ENCODE measurements at regions not wholly inside any gene's neighbourhood (a gene's known extent, or its start where the extent isn't known, plus 50 kb on each side); places are given as distances from the start of the nearest gene placed in this dataset.
"Not testable (repeated sequence)": the region's sequence is repeated elsewhere in the genome, so short reads cannot be mapped to it uniquely, and the experiment has no call there.

DNA sequence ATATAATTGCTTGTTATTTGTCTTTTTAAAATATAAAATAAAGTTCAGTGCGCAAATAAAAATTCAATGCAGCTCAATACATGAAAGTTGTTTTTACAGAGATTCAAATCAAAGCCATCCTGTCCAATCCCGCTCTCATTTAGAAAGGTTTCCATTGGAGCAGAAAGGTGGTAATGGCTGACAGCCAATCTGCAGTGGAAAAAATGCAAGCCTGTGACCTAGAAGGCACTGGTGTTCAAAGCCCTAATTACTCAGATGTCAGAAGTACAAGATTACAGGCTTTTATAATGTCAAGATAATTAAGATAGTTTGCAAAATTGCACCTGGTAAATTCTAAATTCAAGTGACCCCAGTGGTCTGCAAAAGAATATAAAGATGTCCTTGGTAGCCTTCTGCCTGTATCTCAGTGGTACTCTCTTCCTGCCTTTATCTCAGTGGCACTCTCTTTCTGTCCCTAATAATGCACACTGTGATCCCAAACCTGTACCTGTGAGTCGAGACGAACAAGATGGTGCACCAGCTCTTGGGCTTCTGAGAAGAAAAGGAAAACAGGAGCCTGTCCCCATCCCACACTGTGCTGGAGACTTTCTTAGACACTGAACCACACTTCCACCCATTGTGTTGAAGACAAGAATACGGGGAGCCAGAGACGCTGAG, 212.6 kb upstream of the FRG1 start:
- not testable (repeated sequence) for FAIRE-seq

DNA sequence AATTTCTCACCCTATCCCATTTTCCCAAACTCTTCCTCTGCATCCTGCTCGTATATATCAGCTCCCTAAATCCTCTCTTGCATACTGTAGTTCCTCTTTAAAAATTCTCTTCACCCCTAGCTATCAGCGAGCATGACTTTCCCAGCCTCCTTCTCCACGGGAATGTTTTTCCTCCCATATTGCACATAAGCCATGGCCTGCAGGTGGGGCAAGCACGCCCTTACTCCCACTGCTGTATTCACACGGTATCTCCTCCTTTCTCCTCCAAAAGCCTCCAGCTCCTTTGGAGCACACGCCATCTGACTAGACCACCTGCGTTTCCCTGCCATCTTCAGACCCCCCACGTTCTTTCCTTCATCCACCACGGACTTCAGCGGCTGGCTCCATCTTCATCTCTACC, 208.7 kb upstream of the FRG1 start:
- FAIRE-seq, result not testable (repeated sequence)

DNA sequence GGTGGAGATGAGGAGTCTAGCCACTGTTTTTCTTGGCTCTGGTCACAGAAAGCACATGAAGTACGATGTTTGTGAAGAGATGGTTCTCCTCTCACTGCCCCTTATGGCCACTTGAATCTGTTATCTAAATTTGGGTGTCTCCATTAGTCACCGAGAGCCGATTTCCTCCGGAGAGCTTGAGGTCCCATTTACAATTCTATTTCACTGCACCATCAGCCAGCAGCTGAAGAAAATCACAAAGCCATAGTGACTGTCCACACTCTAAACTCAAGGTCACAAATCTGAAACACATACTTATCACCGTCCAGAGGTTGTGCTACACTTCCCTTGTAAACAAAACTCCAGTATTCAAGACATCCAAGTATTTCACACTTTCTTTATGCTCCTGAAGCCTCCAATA, 207.2 kb upstream of the FRG1 start:
- not testable (repeated sequence) for FAIRE-seq

DNA sequence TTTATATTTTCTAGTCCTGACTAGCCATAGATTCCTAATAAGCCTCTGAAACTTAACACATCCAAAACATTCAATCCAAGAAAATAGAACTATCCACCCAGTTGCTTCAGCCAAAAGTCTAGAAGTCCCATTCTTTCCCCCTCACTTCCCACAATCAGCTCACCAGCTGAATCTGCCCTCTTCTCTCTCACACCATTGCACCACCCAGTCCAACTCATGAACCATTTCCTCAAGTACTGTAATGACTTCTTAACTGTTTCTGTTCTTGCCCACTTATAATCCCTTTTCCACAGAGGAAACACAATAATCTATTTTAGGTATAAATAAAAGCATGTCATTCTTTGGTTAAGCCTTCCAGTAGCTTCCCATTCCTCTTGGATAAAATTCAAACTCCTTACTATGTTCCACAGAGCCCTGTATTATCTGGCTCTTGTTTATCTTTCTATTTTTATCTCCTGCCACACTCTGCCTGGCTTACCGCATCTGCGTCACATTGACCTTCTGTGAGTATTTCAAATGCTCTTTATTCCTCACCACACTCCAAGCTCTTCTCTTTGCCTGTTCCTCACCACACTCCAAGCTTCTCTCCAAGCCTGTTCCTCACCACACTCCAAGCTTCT, 205.9 kb upstream of the FRG1 start:
- not testable (repeated sequence) for FAIRE-seq

DNA sequence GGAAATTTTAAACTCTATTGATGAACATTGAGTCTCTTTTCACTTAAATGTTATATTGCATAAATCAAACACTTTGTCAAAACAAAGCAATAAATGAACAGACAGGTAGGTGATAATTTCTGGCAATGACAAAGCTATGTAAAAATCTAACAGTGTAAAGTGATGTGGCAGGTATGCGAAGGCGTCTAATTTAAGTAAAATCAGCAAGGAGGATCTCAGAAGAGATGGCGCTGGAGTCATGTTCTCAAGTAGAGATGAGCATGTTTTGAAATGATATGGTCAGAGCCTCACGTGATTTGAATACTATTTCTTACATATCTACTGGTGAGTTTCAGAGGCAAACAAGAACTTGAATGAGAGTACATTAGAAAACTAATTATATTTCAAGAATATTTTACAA, 204.0 kb upstream of the FRG1 start:
- not testable (repeated sequence) for FAIRE-seq

DNA sequence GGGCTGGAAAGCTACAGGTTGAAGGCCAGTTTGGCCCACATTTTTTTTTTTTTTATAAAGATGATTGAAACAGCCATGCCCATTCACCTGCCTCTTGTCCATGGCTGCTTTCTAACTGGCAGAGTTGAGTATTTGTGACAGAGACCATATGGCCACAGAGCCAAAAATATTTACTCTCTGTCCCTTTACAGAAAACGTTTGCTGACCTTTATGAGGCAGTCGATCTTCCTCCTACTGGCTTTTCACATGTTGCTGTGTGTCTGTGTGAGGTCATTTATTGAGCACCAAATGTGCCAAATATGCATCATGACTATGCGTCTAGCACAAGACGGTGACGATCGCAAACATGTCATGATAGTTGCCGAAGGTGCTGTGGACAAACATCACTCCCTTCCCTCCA, 200.6 kb upstream of the FRG1 start:
- FAIRE-seq, result not testable (repeated sequence)

DNA sequence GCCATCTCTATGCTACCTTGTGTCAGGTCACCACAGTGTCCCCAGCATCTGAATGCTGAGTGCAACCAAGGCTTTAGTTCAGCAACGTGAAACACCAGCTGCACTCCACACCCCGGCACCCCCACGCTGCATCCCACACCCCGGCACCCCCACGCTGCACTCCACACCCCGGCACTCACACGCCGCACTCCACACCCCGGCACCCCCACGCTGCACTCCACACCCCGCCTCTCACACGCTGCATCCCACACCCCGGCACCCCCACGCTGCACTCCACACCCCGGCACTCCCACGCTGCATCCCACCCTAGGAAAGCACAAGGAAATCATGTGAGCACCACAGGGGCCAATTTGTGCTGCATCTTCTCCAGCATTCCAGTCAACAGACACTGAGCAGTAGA, 199.8 kb upstream of the FRG1 start:
- no peak for FAIRE-seq

DNA sequence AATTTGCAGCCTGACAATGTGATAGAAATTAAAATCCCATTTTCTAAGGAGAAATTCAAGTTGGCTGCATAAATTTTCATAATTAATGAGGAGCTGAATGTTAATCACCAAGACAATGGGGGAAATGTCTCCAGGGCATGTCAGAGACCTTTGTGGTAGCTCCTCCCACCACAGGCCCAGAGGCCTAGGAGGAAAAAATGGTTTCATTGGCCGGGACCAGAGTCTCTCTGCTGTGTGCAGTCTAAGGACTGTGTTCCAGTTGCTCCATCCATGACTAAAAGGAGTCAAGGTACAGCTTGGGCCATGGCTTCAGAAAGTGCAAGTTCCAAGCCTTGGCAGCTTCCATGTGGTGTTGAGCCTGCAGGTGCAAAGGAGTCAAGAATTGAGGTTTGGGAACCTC, 187.6 kb upstream of the FRG1 start:
- FAIRE-seq, result not testable (repeated sequence)

DNA sequence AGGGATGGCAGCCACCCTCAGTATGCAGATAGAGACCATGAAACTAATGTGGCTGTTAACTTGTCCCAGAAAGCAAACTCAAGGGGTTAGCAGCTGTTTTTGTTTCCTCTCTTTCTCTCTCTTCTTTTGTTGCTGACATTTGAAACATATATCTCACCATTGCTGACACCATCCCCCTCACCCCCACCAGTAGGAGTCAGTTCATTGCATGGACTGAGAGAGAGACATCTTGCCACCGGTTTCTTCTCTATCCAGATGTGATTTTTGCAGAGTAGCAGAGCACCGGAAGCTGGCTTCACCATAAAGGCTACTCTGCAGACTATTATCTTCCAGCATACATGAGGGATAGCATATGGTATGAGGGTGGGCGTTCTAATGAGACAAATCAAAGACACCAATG, 177.1 kb upstream of the FRG1 start:
- FAIRE-seq, result no peak

DNA sequence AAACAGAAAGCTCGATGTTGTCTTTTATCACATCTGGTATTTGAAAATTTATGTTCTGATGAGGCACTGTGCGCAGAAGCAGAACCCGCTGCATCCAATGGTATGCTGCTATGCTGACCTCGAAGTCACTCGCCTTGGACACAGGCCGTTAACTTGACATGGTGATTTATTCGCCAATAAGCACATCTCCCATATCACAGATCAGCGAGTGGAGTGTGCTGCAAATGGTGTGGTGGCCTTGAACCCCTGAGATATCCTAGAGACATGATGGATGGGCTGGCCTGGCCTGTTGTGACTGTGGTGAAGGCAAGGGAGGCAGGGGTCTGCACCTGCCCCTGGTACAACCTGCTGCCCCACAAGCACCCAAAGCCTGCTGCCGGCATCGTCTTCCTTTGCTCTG, 175.4 kb upstream of the FRG1 start:
- no peak for FAIRE-seq

DNA sequence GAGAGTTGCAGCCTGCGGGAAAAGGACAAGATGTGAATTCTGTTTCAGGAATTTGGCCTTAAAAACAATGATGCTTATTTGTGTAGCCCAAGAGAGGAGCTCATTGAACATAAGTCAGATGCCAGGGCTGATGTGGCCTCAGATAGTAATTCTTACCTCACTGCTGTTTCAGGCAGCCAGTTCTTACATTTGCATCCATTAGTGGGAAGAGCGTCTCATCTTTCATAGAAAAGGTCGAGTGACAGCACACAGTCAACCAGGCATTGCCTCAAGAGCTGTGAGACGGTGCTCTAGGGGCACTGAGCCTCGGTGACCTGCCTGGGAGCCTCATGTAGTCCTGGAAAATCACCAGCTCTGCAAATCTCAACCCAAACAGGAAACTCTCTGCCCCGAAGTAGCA, 174.9 kb upstream of the FRG1 start:
- FAIRE-seq, result no peak

DNA sequence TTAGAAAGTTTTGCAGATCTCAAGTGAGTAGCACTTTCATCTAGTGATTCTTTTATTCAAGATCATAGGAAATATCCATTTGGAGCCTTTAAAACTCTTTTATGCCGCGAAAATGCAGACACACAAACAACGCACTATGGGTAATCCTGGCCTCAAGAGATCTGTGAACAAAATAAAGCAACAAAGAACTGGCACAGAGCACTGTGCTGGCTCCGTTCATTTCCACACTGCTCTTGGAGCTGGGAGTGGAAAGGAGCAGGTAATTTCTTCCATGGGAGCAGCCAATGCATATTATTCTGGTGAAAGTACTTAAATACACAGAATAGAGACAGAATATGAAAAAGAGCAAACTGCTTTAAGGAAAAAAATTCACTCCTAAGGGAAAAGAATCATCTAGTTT, 172.7 kb upstream of the FRG1 start:
- no peak for FAIRE-seq

DNA sequence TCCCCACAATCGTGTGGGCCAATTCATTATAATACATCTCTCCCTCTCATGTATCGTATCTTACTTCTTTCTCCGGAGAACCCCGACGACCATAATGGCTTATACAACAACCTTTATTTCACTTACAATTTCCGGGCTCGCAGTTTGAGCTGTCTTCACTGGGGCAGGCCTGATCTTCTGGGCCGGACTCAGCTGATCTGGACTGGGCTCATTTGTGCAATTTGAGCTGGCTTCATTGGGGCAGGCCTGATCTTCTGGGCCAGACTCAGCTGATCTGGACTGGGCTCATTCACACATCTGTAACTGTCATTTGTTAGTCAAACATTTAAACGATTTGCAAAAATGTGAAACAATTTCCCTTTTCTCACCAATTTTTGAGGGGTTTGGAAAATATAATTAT, 171.5 kb upstream of the FRG1 start:
- FAIRE-seq, result no peak

DNA sequence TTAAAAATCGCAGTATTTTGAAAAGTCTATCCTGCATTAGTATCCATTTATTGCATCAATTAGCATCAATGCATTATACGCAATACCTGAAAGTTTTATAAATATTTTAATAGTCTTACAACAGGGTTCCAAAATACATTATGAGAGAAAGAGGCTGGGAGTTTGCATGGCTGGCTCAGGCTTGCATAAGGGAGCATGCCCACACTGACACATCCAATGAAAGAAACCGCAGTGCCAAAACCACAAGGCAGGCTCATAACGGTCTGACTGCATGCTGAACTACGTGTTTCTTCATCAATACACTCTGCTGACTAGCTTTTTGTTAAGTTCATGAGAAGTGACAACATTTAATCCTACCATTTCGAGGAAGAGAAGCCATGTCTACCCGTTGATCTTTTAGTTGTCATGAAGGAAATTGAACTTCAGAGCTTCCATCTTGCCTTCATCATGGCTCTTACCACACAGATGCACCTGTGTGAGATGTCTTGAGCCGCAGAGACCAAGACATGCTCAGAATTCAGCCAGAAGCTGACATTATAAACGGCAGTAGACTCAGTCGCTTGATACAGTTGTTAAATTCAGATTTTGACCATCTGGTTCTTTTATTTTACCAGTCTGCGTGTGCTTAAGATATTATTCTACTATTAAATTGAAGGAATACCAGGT, 168.8 kb upstream of the FRG1 start:
- FAIRE-seq, result no peak

DNA sequence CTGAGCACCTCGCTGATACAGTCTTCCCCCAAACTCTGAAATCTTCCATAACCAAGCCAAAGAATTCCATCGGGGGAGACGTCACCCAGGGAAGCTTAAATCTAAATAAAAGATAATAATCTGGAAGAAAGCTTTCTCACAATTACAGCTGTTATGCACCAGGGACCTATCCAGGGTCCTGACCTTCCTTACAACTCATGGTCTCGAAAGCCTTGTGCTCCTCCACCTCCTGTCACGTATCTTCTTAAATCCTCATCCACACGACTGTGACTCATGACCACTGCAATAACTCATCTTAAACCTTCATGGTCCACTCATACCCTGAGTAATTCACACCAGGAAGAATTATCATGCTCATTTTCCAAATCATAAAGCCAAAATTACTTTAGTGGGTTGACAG, 166.8 kb upstream of the FRG1 start:
- no peak for FAIRE-seq

DNA sequence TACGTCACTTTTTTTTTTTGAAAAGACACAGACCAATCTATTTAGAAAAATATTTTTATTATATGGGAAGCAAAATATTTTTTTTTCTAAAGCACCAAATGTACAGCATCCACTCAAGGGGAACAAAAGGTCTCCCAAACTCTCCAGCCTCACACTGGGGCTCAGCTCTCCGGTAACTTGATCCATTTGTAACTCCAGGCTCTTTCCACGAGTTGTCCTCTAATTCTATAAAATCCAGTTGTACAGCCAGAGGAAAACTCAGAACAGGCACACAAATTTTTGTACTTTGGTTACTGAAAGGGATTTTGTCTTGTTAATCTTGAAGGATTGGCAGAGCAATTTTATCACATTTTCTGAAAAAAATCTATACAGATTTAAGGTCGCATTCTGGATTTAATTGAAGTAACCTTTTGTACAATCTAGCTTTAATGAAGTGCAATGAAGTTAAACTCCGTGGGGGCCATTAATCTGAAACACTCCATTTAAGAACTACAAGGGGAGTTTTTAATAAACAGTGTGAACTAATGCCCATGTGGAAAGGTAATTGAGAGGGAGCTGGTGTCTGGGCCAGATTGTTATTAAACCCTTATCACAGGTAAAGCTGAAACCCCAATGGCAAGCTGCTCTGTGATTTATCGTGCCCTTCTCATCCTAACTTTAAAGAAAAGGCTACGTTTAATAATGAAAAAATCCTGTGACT, 161.2 kb upstream of the FRG1 start:
- no peak for FAIRE-seq

DNA sequence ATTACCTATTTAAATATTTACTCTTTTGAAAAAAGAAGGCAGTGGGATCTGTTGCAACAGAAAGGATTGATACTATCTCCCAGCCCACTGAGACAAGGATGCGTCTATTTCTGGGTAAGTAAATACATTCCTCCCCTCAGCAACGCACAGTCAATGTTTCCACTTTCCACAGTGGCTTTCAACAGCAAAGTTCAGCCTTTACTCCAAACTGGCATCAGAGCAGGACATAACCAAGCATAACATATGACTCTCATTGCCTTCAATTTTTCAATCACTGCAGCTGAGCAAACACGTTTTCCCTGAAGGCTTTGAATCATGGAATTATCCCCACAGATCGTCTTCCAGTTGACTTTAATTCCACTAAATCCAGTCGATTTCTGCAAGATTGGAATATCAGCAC, 160.3 kb upstream of the FRG1 start:
- no peak for FAIRE-seq

DNA sequence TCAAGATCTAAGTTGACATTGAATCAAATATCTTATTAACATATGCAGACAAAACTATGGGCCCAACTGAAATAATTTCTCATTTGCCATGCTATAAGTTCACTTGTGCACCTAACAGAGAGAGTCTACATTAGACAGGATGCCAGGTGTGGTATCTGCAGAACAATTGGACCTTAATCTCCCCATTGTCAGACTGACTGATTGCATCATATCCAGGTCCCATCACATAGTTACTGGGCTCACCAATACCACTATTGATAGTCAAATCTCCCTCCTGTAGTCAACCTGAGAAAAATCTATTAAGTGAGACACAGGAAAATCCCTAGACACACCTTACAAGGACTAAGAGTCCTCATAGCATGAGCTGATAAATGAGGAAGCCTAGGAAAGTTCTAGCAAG, 156.0 kb upstream of the FRG1 start:
- FAIRE-seq, result no peak

DNA sequence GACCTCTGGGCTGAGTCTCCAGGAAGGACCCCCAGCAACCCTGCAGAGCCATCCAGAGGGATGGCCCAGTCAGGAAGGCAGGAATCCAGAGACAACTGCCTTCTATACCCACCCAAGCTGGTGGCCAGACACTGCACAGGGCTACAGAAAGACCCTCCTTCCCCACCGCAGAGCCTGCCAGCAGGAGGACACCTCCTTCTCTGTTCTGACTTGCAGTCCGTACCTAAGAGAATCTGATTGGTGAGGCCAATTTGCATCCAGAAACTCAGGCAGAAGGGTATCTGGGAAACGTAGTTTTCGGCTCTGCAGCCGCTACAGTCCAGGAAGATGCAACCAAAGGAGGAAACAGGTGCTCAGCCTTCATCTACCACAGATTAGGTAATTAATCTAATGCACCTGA, 155.4 kb upstream of the FRG1 start:
- FAIRE-seq, result no peak

DNA sequence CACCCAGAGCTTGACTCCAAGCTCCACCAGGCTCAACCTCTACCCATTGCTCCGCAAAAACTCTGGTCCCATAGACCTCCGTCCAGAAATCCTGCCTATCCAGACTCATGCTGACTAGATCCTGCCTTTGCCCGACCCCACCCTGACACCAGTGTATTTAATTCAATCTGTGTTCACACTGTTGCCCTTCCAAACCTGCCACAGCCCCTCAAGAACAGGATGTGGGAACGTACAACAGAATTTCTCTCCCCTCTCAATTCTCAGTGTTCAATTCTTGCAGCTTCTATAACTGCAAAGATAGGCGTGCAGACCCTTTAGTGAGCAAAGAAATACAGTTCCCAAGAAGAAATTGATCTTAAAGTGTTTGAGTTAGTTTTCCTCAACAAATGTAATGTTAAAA, 154.2 kb upstream of the FRG1 start:
- no peak for FAIRE-seq

DNA sequence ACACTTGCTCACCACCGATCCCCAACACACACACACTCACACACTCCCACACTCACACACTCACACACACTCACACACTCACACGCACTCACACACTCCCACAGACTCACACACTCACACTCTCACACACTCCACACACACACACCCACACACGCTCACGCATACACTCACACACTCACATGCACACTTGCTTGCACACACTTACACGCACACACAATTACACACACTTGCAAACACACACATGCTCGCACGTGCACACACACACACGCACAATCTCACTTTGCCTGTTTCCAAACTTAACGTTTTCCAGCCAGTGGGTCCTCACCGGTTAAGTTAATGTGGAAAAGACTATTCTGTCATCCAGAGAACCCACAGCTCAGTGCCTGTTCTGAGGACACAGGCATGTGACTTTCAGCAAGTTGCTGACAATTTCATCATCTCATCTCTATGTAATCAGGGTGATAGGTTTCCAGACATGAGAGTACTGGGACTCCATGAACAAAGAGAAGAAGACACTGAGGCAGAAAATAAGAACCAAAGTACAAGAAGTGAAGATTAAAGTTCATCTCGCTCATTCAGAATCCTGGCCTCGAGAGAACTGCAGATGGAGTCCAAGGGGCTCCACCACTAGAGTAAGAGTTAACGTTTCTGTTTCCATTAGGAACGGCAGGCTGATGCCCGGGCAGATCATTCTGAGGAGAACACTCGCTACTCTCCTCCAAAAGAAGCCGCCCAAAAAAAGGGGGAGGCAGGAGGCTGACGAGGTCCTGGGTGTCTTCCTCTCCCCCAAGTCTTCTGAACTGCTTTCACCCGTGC, 153.2 kb upstream of the FRG1 start:
- FAIRE-seq, result no peak

DNA sequence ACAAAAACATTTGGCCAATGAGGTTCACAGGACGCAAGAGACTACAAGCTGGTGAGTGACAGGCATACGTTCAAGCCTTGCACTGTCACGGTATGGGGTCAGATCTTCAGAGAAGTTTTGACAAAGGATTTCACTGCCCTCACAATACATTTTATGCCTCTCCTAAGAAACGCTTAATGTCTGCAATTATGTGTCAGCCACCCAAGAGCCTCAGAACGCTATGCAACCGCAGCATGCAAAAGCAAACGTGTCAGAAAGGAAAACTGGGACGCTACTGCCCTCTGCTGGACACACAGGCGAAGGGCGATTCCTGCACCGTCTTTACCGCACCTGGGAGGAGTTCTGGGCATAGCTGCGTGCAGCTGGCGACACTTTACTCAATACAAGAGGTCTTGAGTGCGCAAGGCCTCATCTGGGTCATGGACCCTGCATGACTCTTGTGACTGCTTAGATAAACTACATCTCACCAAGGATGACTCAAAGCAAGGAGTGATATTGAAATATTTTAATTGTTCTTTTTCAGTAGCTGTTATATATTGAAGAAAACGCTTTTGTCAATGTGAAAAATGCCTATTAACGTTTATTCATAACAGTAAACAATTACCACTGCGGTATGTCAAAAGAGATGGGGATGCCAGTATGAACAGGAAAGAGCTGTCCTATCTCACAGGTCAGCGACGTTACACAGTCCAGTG, 147.6 kb upstream of the FRG1 start:
- no peak for FAIRE-seq

All from colon (tissue), 2 donors.